HEK293T (cell line): ENCODE measurements at regions not wholly inside any gene's neighbourhood (a gene's known extent, or its start where the extent isn't known, plus 50 kb on each side); places are given as distances from the start of the nearest gene placed in this dataset.
"Not testable (repeated sequence)": the region's sequence is repeated elsewhere in the genome, so short reads cannot be mapped to it uniquely, and the experiment has no call there.

Experiments
- CTCF ChIA-PET: fragments of 350-600 bp; formaldehyde crosslinking; extraction: SDS; loops from one replicate; lab custom pipeline; 2021; ENCODE audit warnings: antibody characterized with exemption, inconsistent platforms; lab: Yijun Ruan, JAX
- POLR2A ChIA-PET: fragments of 350-600 bp; formaldehyde crosslinking; extraction: SDS; loops from one replicate; lab custom pipeline; 2020; ENCODE audit warnings: antibody characterized with exemption, inconsistent platforms; lab: Yijun Ruan, JAX
- DNase-seq: peaks from one replicate; pipeline ENCODE4 v3.0.0; 2012; ENCODE audit warnings: mixed read lengths; ENCODE audit errors: extremely low spot score
- ARNT ChIP-seq: fragments of 450-650 bp; IDR thresholded peaks from 2 replicates; pipeline ENCODE4 v1.6.1; 2017; ENCODE audit warnings: mild to moderate bottlenecking
- BHLHE40 ChIP-seq: fragments of 450-650 bp; IDR thresholded peaks from 2 replicates; pipeline ENCODE4 v1.6.1; 2016; ENCODE audit warnings: mild to moderate bottlenecking, moderate library complexity, borderline replicate concordance
- CTBP1 ChIP-seq: fragments of 450-650 bp; IDR thresholded peaks from 2 replicates; pipeline ENCODE4 v1.6.1; 2016; ENCODE audit warnings: borderline replicate concordance
- ELF4 ChIP-seq: fragments of 450-650 bp; IDR thresholded peaks from 2 replicates; pipeline ENCODE4 v1.6.1; 2017; ENCODE audit warnings: antibody characterized with exemption
- FOXA1 ChIP-seq: fragments of 450-650 bp; IDR thresholded peaks from 2 replicates; pipeline ENCODE4 v1.6.1; 2016; ENCODE audit warnings: mild to moderate bottlenecking
- FOXK2 ChIP-seq: fragments of 450-650 bp; IDR thresholded peaks from 2 replicates; pipeline ENCODE4 v1.6.1; 2016; ENCODE audit warnings: mild to moderate bottlenecking
- FOXM1 ChIP-seq: fragments of 450-650 bp; IDR thresholded peaks from 2 replicates; pipeline ENCODE4 v1.6.1; 2017; ENCODE audit warnings: mild to moderate bottlenecking, borderline replicate concordance
- HDGF ChIP-seq: fragments of 450-650 bp; IDR thresholded peaks from 2 replicates; pipeline ENCODE4 v1.6.1; 2017; ENCODE audit warnings: antibody characterized with exemption, borderline replicate concordance
- L3MBTL2 ChIP-seq: fragments of 450-650 bp; conservative IDR thresholded peaks from 2 replicates; pipeline ENCODE4 v1.6.1; 2016; ENCODE audit warnings: mild to moderate bottlenecking
- LEF1 ChIP-seq: fragments of 450-650 bp; IDR thresholded peaks from 2 replicates; pipeline ENCODE4 v1.6.1; 2017; ENCODE audit warnings: mild to moderate bottlenecking, borderline replicate concordance
- NFRKB ChIP-seq: fragments of 450-650 bp; IDR thresholded peaks from 2 replicates; pipeline ENCODE4 v1.6.1; 2016; ENCODE audit warnings: mild to moderate bottlenecking, moderate library complexity
- PKNOX1 ChIP-seq: fragments of 450-650 bp; IDR thresholded peaks from 2 replicates; pipeline ENCODE4 v1.6.1; 2016
- SP1 ChIP-seq: fragments of 450-650 bp; IDR thresholded peaks from 2 replicates; pipeline ENCODE4 v1.6.1; 2017
- SUZ12 ChIP-seq: fragments of 450-650 bp; IDR thresholded peaks from 2 replicates; pipeline ENCODE4 v1.6.1; 2016; ENCODE audit warnings: mild to moderate bottlenecking
- TARDBP ChIP-seq: fragments of 450-650 bp; IDR thresholded peaks from 2 replicates; pipeline ENCODE4 v1.6.1; 2016
- ZNF384 ChIP-seq: fragments of 450-650 bp; IDR thresholded peaks from 2 replicates; pipeline ENCODE4 v1.6.1; 2016

- ChIA-PET CTCF (no interaction called here), POLR2A (no interaction called here)
- no peak for DNase-seq
- TF ChIP-seq HDGF: no peak
- TF ChIP-seq TARDBP: no peak
- TF ChIP-seq FOXK2: no peak
- TF ChIP-seq PKNOX1: 0 out of 2 replicates have a peak, but pooled peaks have one; percentile 7
Measured at GRCh38 chr12:89278862-89279261, 73.4 kb downstream of the DUSP6 start.

DNA sequence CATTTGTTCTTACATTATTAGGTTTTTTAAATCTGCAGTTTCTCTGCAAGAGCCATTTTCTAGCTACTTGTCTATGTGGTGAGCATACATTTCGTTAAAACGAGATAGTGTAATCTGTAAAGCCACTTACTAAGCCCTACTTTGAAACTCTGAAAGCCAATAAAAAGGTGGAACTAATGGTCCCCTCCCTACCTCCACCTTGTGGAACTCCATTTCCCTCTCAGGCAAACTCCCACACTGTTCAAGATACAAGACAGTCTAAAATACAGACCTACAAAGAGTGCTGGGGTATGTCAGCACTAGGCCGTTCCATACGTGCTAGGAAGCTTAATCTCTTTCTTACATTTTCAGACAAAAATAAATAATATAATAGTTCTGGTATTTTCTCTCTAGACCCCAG lies 74.1 kb downstream of the DUSP6 start:
- POLR2A ChIA-PET: no interaction called here
- DNase-seq: no peak
- TF ChIP-seq BHLHE40: no peak
- CTCF ChIA-PET: no interaction called here

- POLR2A ChIA-PET: no interaction called here
- CTCF ChIA-PET: no interaction called here
Measured at GRCh38 chr12:89276860-89277259, 75.4 kb downstream of the DUSP6 start.

DNA sequence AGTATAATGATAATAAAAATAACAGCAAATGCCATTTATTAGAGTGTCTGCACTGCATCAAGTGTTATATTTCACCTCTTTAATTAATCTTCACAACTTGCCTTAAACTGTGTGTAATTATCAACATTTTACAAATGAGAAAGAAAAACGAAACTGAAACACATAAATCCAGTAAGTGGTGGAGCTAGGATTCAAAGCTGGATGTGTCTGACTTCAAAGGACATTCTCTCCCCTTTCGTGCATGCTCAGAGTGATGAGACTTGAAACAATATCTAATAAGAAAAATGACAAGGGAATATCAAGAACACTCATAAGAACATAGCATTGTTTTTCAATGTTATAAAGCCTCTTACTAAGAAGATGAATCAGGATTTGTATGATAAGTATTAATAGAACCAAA lies 78.8 kb downstream of the DUSP6 start:
- ChIA-PET POLR2A (no interaction called here), CTCF (no interaction called here)
- no peak for TF ChIP-seq FOXM1
- no peak for TF ChIP-seq ZNF384
- no peak for TF ChIP-seq L3MBTL2
- no peak for TF ChIP-seq FOXK2
- no peak for TF ChIP-seq PKNOX1
- TF ChIP-seq ARNT: no peak
- TF ChIP-seq SP1: no peak
- no peak for TF ChIP-seq TARDBP
- TF ChIP-seq CTBP1: no peak
- no peak for DNase-seq

More at GRCh38 chr12:89276860-89277259, 75.4 kb downstream of the DUSP6 start:
- no peak for DNase-seq
- TF ChIP-seq BHLHE40 (no peak), ELF4 (no peak), CTBP1 (no peak), LEF1 (no peak), ZNF384 (no peak), FOXM1 (no peak), HDGF (no peak), PKNOX1 (no peak), FOXA1 (no peak), SUZ12 (no peak), SP1 (no peak), NFRKB (no peak), FOXK2 (no peak), ARNT (no peak)

GRCh38 chr12:89270548-89270947 lies 81.8 kb downstream of the DUSP6 start:
- TF ChIP-seq CTBP1 (no peak), L3MBTL2 (no peak), ELF4 (no peak), FOXK2 (no peak), SUZ12 (no peak)
- POLR2A ChIA-PET: no interaction called here
- CTCF ChIA-PET: no interaction called here
- no peak for DNase-seq

GRCh38 chr12:89269174-89269573 lies 83.1 kb downstream of the DUSP6 start:
- no peak for DNase-seq
- POLR2A ChIA-PET: no interaction called here
- no peak for TF ChIP-seq ZNF384
- CTCF ChIA-PET: interaction anchor here (0.6 to 0.7 kb wide), 2 partner anchors 13 to 832 kb away, joined by 3 to 4 read pairs; no protein-coding TSS in a partner anchor

DNA sequence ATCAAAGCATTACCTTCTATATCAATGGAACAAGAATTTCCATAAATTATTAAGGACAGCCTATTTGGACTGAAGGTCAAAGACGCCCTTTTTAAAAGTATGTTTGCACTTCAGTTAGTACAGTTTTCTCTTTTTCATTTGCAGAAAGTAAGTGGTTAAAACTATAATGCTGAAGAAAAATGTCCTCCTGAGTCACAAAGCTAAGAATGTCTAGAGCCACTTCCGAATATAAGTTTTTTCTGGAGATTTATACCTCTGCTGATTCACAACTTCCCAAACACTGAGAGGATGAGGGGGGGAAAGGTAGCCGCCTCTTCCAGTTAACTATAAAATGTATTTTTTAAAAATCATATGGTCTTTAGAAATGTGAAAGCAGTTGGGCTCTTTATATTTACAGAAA lies 84.9 kb downstream of the DUSP6 start:
- CTCF ChIA-PET: no interaction called here
- no peak for TF ChIP-seq LEF1
- TF ChIP-seq BHLHE40: no peak
- TF ChIP-seq SUZ12: no peak
- TF ChIP-seq FOXM1: no peak
- no peak for TF ChIP-seq ELF4
- TF ChIP-seq SP1: no peak
- TF ChIP-seq CTBP1: no peak
- no peak for TF ChIP-seq FOXA1
- no peak for TF ChIP-seq ARNT
- TF ChIP-seq PKNOX1: no peak
- no peak for TF ChIP-seq NFRKB
- TF ChIP-seq TARDBP: no peak
- no peak for TF ChIP-seq ZNF384
- TF ChIP-seq FOXK2: no peak
- TF ChIP-seq L3MBTL2: no peak
- TF ChIP-seq HDGF: no peak
- POLR2A ChIA-PET: no interaction called here
- DNase-seq: no peak

DNA sequence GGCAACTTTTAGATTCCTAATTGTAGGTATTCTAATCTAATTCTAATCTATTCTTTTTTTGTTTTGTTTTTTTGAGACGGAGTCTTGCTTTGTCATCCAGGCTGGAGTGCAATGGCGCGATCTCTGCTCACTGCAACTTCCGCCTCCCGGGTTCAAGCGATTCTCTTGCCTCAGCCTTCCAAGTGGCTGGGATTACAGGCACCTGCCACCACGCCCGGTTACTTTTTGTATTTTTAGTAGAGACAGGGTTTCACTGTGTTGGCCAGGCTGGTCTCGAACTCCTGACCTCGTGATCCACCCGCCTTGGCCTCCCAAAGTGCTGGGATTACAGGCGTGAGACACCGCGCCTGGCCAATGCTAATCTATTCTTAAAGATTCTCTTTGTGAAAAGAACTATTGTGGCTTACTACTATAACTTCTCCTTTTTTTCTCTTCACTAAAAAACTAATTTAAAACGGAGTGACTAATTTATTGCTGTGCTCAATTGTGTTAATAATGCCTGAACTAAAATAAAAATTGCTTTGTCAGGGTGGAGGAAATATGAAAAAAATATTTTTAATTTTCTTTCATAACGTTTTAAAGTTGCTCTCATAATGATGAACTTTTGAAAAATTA lies 85.6 kb downstream of the DUSP6 start:
- CTCF ChIA-PET: interaction anchor here (0.5 kb wide), 1 partner anchor 193 kb away, joined by 3 read pairs; no protein-coding TSS in a partner anchor
- DNase-seq, POLR2A ChIA-PET: not testable (repeated sequence)
